ENCODE measurements at regions not wholly inside any gene's neighbourhood (a gene's known extent, or its start where the extent isn't known, plus 50 kb on each side); places are given as distances from the start of the nearest gene placed in this dataset.
"Not testable (repeated sequence)": the region's sequence is repeated elsewhere in the genome, so short reads cannot be mapped to it uniquely, and the experiment has no call there.

DNA sequence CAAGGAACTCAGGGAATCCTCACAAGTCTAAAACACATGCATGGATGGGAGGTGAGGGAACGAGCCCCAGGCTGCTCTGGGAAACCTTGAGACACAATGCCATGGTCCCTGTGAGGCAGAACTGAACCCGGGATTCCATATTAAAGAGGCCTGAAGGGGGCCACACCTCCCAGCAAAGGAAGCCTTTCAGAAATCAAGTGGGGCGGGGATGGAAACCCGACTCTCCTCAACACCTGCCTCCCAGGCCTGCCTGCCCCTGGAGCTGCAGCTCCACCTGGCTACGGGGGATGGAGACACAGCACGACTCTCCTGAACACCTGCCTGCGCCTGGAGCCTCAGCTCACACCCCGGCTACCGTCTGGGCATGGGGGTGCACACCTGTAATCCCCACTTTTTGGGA is 77.8 kb upstream of the LPCAT1 start:
- TF ChIP-seq, protein P1, sequence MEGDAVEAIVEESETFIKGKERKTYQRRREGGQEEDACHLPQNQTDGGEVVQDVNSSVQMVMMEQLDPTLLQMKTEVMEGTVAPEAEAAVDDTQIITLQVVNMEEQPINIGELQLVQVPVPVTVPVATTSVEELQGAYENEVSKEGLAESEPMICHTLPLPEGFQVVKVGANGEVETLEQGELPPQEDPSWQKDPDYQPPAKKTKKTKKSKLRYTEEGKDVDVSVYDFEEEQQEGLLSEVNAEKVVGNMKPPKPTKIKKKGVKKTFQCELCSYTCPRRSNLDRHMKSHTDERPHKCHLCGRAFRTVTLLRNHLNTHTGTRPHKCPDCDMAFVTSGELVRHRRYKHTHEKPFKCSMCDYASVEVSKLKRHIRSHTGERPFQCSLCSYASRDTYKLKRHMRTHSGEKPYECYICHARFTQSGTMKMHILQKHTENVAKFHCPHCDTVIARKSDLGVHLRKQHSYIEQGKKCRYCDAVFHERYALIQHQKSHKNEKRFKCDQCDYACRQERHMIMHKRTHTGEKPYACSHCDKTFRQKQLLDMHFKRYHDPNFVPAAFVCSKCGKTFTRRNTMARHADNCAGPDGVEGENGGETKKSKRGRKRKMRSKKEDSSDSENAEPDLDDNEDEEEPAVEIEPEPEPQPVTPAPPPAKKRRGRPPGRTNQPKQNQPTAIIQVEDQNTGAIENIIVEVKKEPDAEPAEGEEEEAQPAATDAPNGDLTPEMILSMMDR (IDR thresholded peaks at IDR 0.05): peak in 1 of 7 experiments; percentile 16
- not testable (repeated sequence) for TF ChIP-seq POLR2A, EP300 (IDR thresholded peaks at IDR 0.05)
